ENCODE measurements at regions not wholly inside any gene's neighbourhood (a gene's known extent, or its start where the extent isn't known, plus 50 kb on each side); places are given as distances from the start of the nearest gene placed in this dataset.

GRCh38 chr6:14822012-14822553 is 423.8 kb upstream of the JARID2 start:
- H3K36me3 Mint-ChIP-seq = peaks cover 3% of the 10 kb centered on the region
- no peak overlapping the region for H3K27ac Mint-ChIP-seq
- H3K4me1 Mint-ChIP-seq = no peaks in the 10 kb centered on the region
- peaks cover 4% of the 10 kb centered on the region for H3K27me3 Mint-ChIP-seq
- peaks cover 3% of the 10 kb centered on the region for H3K9me3 Mint-ChIP-seq
- DNase-seq (no peak), ATAC-seq (ENCODE audit: low read depth) (no peak)
- POLR2A ChIA-PET = no interaction called here
- no peak overlapping the region for H3K4me3 Mint-ChIP-seq

- ATAC-seq (ENCODE audit: low read depth) (no peak), DNase-seq (no peak)
- H3K9me3 Mint-ChIP-seq = peaks cover 3% of the 10 kb centered on the region
- H3K27me3 Mint-ChIP-seq = peaks cover 4% of the 10 kb centered on the region
- POLR2A ChIA-PET = no interaction called here
- no peaks in the 10 kb centered on the region for H3K4me1 Mint-ChIP-seq
- H3K27ac Mint-ChIP-seq = no peak overlapping the region
- H3K4me3 Mint-ChIP-seq = no peak overlapping the region
- H3K36me3 Mint-ChIP-seq = peaks cover 3% of the 10 kb centered on the region
These were observed 423.2 kb upstream of the JARID2 start for GRCh38 chr6:14822679-14823078.

GRCh38 chr6:14824060-14824459 is 421.8 kb upstream of the JARID2 start:
- Mint-ChIP-seq H3K4me1 (no peaks in the 10 kb centered on the region), H3K4me3 (no peak overlapping the region), H3K9me3 (peaks cover 3% of the 10 kb centered on the region), H3K27ac (no peak overlapping the region), H3K36me3 (peaks cover 3% of the 10 kb centered on the region), H3K27me3 (peaks cover 4% of the 10 kb centered on the region)
- DNase-seq (no peak), ATAC-seq (ENCODE audit: low read depth) (no peak)
- POLR2A ChIA-PET = no interaction called here

- ATAC-seq (ENCODE audit: low read depth) (no peak), DNase-seq (no peak)
- H3K4me3 Mint-ChIP-seq = no peak overlapping the region
- POLR2A ChIA-PET = no interaction called here
- peaks cover 2% of the 10 kb centered on the region for H3K36me3 Mint-ChIP-seq
- no peak overlapping the region for H3K27ac Mint-ChIP-seq
- H3K4me1 Mint-ChIP-seq = no peaks in the 10 kb centered on the region
- H3K27me3 Mint-ChIP-seq = peaks cover 4% of the 10 kb centered on the region
- H3K9me3 Mint-ChIP-seq = peaks cover under 1% of the 10 kb centered on the region
These were observed 421.2 kb upstream of the JARID2 start for GRCh38 chr6:14824484-14825275.

- peaks cover 5% of the 10 kb centered on the region for H3K27me3 Mint-ChIP-seq
- POLR2A ChIA-PET = no interaction called here
- no peak overlapping the region for H3K4me3 Mint-ChIP-seq
- DNase-seq = no peak
- no peaks in the 10 kb centered on the region for H3K4me1 Mint-ChIP-seq
- no peak for ATAC-seq (ENCODE audit: low read depth)
- H3K27ac Mint-ChIP-seq = no peak overlapping the region
- H3K36me3 Mint-ChIP-seq = peaks cover 1% of the 10 kb centered on the region
- H3K9me3 Mint-ChIP-seq = no peaks in the 10 kb centered on the region
These were observed 419.4 kb upstream of the JARID2 start for GRCh38 chr6:14826456-14826855.

GRCh38 chr6:14827354-14827753 is 418.5 kb upstream of the JARID2 start:
- H3K27me3 Mint-ChIP-seq = peaks cover 5% of the 10 kb centered on the region
- no peaks in the 10 kb centered on the region for H3K9me3 Mint-ChIP-seq
- H3K36me3 Mint-ChIP-seq = peaks cover 1% of the 10 kb centered on the region
- no peak overlapping the region for H3K4me3 Mint-ChIP-seq
- H3K27ac Mint-ChIP-seq = no peak overlapping the region
- ATAC-seq (ENCODE audit: low read depth) = no peak
- H3K4me1 Mint-ChIP-seq = no peaks in the 10 kb centered on the region
- POLR2A ChIA-PET = no interaction called here
- DNase-seq = no peak

- peaks cover 1% of the 10 kb centered on the region for H3K36me3 Mint-ChIP-seq
- POLR2A ChIA-PET = no interaction called here
- no peak overlapping the region for H3K27ac Mint-ChIP-seq
- no peak for ATAC-seq (ENCODE audit: low read depth)
- H3K9me3 Mint-ChIP-seq = no peaks in the 10 kb centered on the region
- H3K27me3 Mint-ChIP-seq = peaks cover 5% of the 10 kb centered on the region
- no peak overlapping the region for H3K4me3 Mint-ChIP-seq
- no peaks in the 10 kb centered on the region for H3K4me1 Mint-ChIP-seq
- DNase-seq = no peak
These were observed 417.7 kb upstream of the JARID2 start for GRCh38 chr6:14828201-14828611.

- POLR2A ChIA-PET = no interaction called here
These were observed 414.8 kb upstream of the JARID2 start for GRCh38 chr6:14831070-14831469.

GRCh38 chr6:14831937-14832336 is 413.9 kb upstream of the JARID2 start:
- DNase-seq (no peak), ATAC-seq (ENCODE audit: low read depth) (no peak)
- Mint-ChIP-seq H3K27me3 (peaks cover 1% of the 10 kb centered on the region), H3K27ac (no peak overlapping the region), H3K4me3 (no peak overlapping the region), H3K4me1 (no peaks in the 10 kb centered on the region), H3K9me3 (no peaks in the 10 kb centered on the region), H3K36me3 (peaks cover 1% of the 10 kb centered on the region)
- POLR2A ChIA-PET = no interaction called here

More at GRCh38 chr6:14831070-14831469, 414.8 kb upstream of the JARID2 start:
- no peak for ATAC-seq (ENCODE audit: low read depth)
- Mint-ChIP-seq H3K27me3 (peaks cover 1% of the 10 kb centered on the region), H3K4me1 (no peaks in the 10 kb centered on the region), H3K27ac (no peak overlapping the region), H3K36me3 (peaks cover 1% of the 10 kb centered on the region), H3K9me3 (no peaks in the 10 kb centered on the region), H3K4me3 (no peak overlapping the region)
- DNase-seq = no peak

GRCh38 chr6:14832427-14832826 is 413.4 kb upstream of the JARID2 start:
- H3K27me3 Mint-ChIP-seq = peaks cover 1% of the 10 kb centered on the region
- no peaks in the 10 kb centered on the region for H3K4me1 Mint-ChIP-seq
- ATAC-seq (ENCODE audit: low read depth) (no peak), DNase-seq (no peak)
- POLR2A ChIA-PET = no interaction called here
- H3K27ac Mint-ChIP-seq = no peak overlapping the region
- no peak overlapping the region for H3K4me3 Mint-ChIP-seq
- H3K36me3 Mint-ChIP-seq = peaks cover 1% of the 10 kb centered on the region
- H3K9me3 Mint-ChIP-seq = no peaks in the 10 kb centered on the region

GRCh38 chr6:14834851-14835530 is 410.9 kb upstream of the JARID2 start:
- ATAC-seq (ENCODE audit: low read depth) = no peak
- Mint-ChIP-seq H3K9me3 (no peaks in the 10 kb centered on the region), H3K36me3 (no peaks in the 10 kb centered on the region), H3K27ac (no peak overlapping the region), H3K4me1 (no peaks in the 10 kb centered on the region), H3K4me3 (no peak overlapping the region), H3K27me3 (peaks cover 12% of the 10 kb centered on the region)
- POLR2A ChIA-PET = no interaction called here
- no peak for DNase-seq

- no peak for DNase-seq
- Mint-ChIP-seq H3K4me3 (no peak overlapping the region), H3K9me3 (peaks cover 2% of the 10 kb centered on the region), H3K27me3 (peaks cover 11% of the 10 kb centered on the region), H3K4me1 (no peaks in the 10 kb centered on the region), H3K27ac (no peak overlapping the region), H3K36me3 (peaks cover 2% of the 10 kb centered on the region)
- POLR2A ChIA-PET = no interaction called here
- ATAC-seq (ENCODE audit: low read depth) = no peak
These were observed 408.4 kb upstream of the JARID2 start for GRCh38 chr6:14837435-14837834.

- DNase-seq = no peak
- Mint-ChIP-seq H3K9me3 (peaks cover 2% of the 10 kb centered on the region), H3K4me1 (no peaks in the 10 kb centered on the region), H3K36me3 (peaks cover 2% of the 10 kb centered on the region), H3K27me3 (peaks cover 11% of the 10 kb centered on the region), H3K4me3 (no peak overlapping the region), H3K27ac (no peak overlapping the region)
- POLR2A ChIA-PET = no interaction called here
- no peak for ATAC-seq (ENCODE audit: low read depth)
These were observed 407.7 kb upstream of the JARID2 start for GRCh38 chr6:14838133-14838583.

- POLR2A ChIA-PET = no interaction called here
- Mint-ChIP-seq H3K36me3 (peaks cover 2% of the 10 kb centered on the region), H3K9me3 (peaks cover 2% of the 10 kb centered on the region), H3K4me1 (no peaks in the 10 kb centered on the region), H3K4me3 (no peak overlapping the region), H3K27me3 (peaks cover 11% of the 10 kb centered on the region), H3K27ac (no peak overlapping the region)
- no peak for DNase-seq
- no peak for ATAC-seq (ENCODE audit: low read depth)
These were observed 403.9 kb upstream of the JARID2 start for GRCh38 chr6:14841901-14842421.

All from activated naive CD8-positive, alpha-beta T cell treated with anti-CD3 and anti-CD28 coated beads, Interleukin-2, amount 10 ng/mL, durations not matched to agents 7 days and 5 days (primary cell).